Fibroblast of pulmonary artery (primary cell): ENCODE measurements at regions not wholly inside any gene's neighbourhood (a gene's known extent, or its start where the extent isn't known, plus 50 kb on each side); places are given as distances from the start of the nearest gene placed in this dataset.
"Not testable (repeated sequence)": the region's sequence is repeated elsewhere in the genome, so short reads cannot be mapped to it uniquely, and the experiment has no call there.

ENCODE experiments used
- DNase-seq: peaks from one replicate; pipeline ENCODE4 v3.0.0-alpha.2; 2010; ENCODE audit warnings: low read depth
- H3K4me3 ChIP-seq: replicated peaks from 2 replicates; pipeline ENCODE4 v1.5.1; 2011; ENCODE audit warnings: low read depth, mild to moderate bottlenecking, control low read depth, low read length, moderate library complexity
- CTCF ChIP-seq: IDR thresholded peaks from 2 replicates; pipeline ENCODE4 v1.5.1; 2011; ENCODE audit warnings: mild to moderate bottlenecking, control low read depth, low read length, inconsistent platforms; ENCODE audit errors: missing control alignments

GRCh38 chr4:127261476-127261875, 371.3 kb upstream of the INTU start:
- no peak for DNase-seq
- TF ChIP-seq CTCF: no peak
- no peak overlapping the region for H3K4me3 ChIP-seq

- H3K4me3 ChIP-seq: no peak overlapping the region
- DNase-seq: no peak
- TF ChIP-seq CTCF: no peak
These were observed 364.4 kb upstream of the INTU start for GRCh38 chr4:127268367-127268766.

GRCh38 chr4:127277023-127277422, 355.7 kb upstream of the INTU start:
- not testable (repeated sequence) for DNase-seq, H3K4me3 ChIP-seq

GRCh38 chr4:127284236-127284635, 348.5 kb upstream of the INTU start:
- H3K4me3 ChIP-seq: no peak overlapping the region
- DNase-seq: peak; percentile 30
- TF ChIP-seq CTCF: no peak

GRCh38 chr4:127291316-127291715, 341.4 kb upstream of the INTU start:
- H3K4me3 ChIP-seq: no peak overlapping the region
- DNase-seq: no peak
- TF ChIP-seq CTCF: no peak

- no peak overlapping the region for H3K4me3 ChIP-seq
- no peak for TF ChIP-seq CTCF
- DNase-seq: no peak
These were observed 339.3 kb upstream of the INTU start for GRCh38 chr4:127293496-127293895.

GRCh38 chr4:127304356-127304755, 328.4 kb upstream of the INTU start:
- H3K4me3 ChIP-seq: no peak overlapping the region
- DNase-seq: no peak
- no peak for TF ChIP-seq CTCF

- H3K4me3 ChIP-seq: no peak overlapping the region
- TF ChIP-seq CTCF: no peak
- DNase-seq: no peak
These were observed 324.8 kb upstream of the INTU start for GRCh38 chr4:127307996-127308395.
